OCI-LY3 (cell line): ENCODE measurements at regions not wholly inside any gene's neighbourhood (a gene's known extent, or its start where the extent isn't known, plus 50 kb on each side); places are given as distances from the start of the nearest gene placed in this dataset.

Source experiments
- H2AFZ ChIP-seq: fragments of 200-600, 300-600 bp; shearing (Covaris generic); 2 replicates; pipeline ENCODE4 v1.6.0; 2014; ENCODE audit warnings: antibody characterized with exemption, low read depth, low read length
- H3K27ac ChIP-seq: fragments of 200-600, 300-600 bp; sonication (generic); 2 replicates; pipeline ENCODE4 v1.5.1; 2014; ENCODE audit warnings: mild to moderate bottlenecking, low read length, moderate library complexity, mixed read lengths
- H3K27me3 ChIP-seq: fragments of 200-600, 300-600 bp; sonication (generic); 2 replicates; pipeline ENCODE4 v1.6.1; 2014; ENCODE audit warnings: low read depth, low read length, mixed read lengths
- H3K36me3 ChIP-seq: fragments of 200-600, 300-600 bp; sonication (generic); replicated peaks from 2 replicates; pipeline ENCODE3; 2014; ENCODE audit warnings: low read depth, low read length, mixed read lengths
- H3K4me1 ChIP-seq: fragments of 300-600, 200-600 bp; sonication (generic); 2 replicates; pipeline ENCODE4 v1.6.1; 2014; ENCODE audit warnings: low read length, mixed read lengths
- H3K4me2 ChIP-seq: fragments of 200-600, 300-600 bp; sonication (generic); 2 replicates; pipeline ENCODE4 v1.6.1; 2014; ENCODE audit warnings: low read length, mixed read lengths
- H3K4me3 ChIP-seq: fragments of 300-600, 200-600 bp; sonication (generic); 2 replicates; pipeline ENCODE4 v1.5.1; 2014; ENCODE audit warnings: antibody characterized with exemption, mild to moderate bottlenecking, low read length, moderate library complexity
- H3K79me2 ChIP-seq: fragments of 300-600, 200-600 bp; shearing (Covaris generic); 2 replicates; pipeline ENCODE4 v1.6.1; 2014; ENCODE audit warnings: mild to moderate bottlenecking, low read length, mixed read lengths
- H3K9ac ChIP-seq: fragments of 300-600, 200-600 bp; shearing (Covaris generic); 2 replicates; pipeline ENCODE4 v1.6.0; 2014; ENCODE audit warnings: mild to moderate bottlenecking, low read length, moderate library complexity
- H3K9me3 ChIP-seq: fragments of 200-600, 300-600 bp; shearing (Covaris generic); 2 replicates; pipeline ENCODE4 v1.6.1; 2014; ENCODE audit warnings: low read length, mixed read lengths; ENCODE audit not compliant: insufficient read depth
- H4K20me1 ChIP-seq: fragments of 200-600, 300-600 bp; sonication (generic); 2 replicates; pipeline ENCODE4 v1.6.1; 2016; ENCODE audit warnings: low read length, mixed read lengths; ENCODE audit not compliant: insufficient read depth
- CTCF ChIP-seq: fragments of 200-600, 300-600 bp; sonication (generic); IDR thresholded peaks from 2 replicates; pipeline ENCODE4 v1.5.1; 2014; ENCODE audit warnings: antibody characterized with exemption, low read length, low read depth
- EZH2phosphoT487 ChIP-seq: fragments of 200-600 bp; shearing (Covaris generic); IDR thresholded peaks from 2 replicates; pipeline ENCODE4 v1.6.1; 2018; ENCODE audit warnings: antibody characterized with exemption, mixed run types, low read depth

GRCh38 chr9:26755476-26755875, 137.1 kb downstream of the CAAP1 start:
- H3K79me2 ChIP-seq, result no peaks in the 10 kb centered on the region
- no peak overlapping the region for H3K27ac ChIP-seq
- no peaks in the 10 kb centered on the region for H3K27me3 ChIP-seq
- H3K4me2 ChIP-seq, result no peak overlapping the region
- H3K4me3 ChIP-seq, result no peak overlapping the region
- no peaks in the 10 kb centered on the region for H3K4me1 ChIP-seq
- no peaks in the 10 kb centered on the region for H3K9me3 ChIP-seq
- H4K20me1 ChIP-seq, result no peaks in the 10 kb centered on the region
- TF ChIP-seq EZH2phosphoT487, result no peak
- TF ChIP-seq CTCF, result no peak
- no peak overlapping the region for H3K9ac ChIP-seq
- H2AFZ ChIP-seq, result no peak overlapping the region
- H3K36me3 ChIP-seq, result no peaks in the 10 kb centered on the region

- Histone ChIP-seq H3K79me2 (no peaks in the 10 kb centered on the region), H3K9ac (no peak overlapping the region), H3K27ac (no peak overlapping the region), H2AFZ (no peak overlapping the region), H3K9me3 (no peaks in the 10 kb centered on the region), H3K36me3 (no peaks in the 10 kb centered on the region), H3K27me3 (no peaks in the 10 kb centered on the region), H3K4me2 (no peak overlapping the region), H4K20me1 (no peaks in the 10 kb centered on the region), H3K4me1 (no peaks in the 10 kb centered on the region), H3K4me3 (no peak overlapping the region)
- TF ChIP-seq EZH2phosphoT487 (no peak), CTCF (no peak)
These were observed 138.0 kb downstream of the CAAP1 start for GRCh38 chr9:26754509-26755164.

- Histone ChIP-seq H3K4me2 (no peak overlapping the region), H3K27me3 (no peaks in the 10 kb centered on the region), H3K36me3 (no peaks in the 10 kb centered on the region), H3K4me1 (no peaks in the 10 kb centered on the region), H3K9me3 (no peaks in the 10 kb centered on the region), H3K79me2 (no peaks in the 10 kb centered on the region), H2AFZ (no peak overlapping the region), H3K27ac (no peak overlapping the region), H3K4me3 (no peak overlapping the region), H4K20me1 (no peaks in the 10 kb centered on the region), H3K9ac (no peak overlapping the region)
- TF ChIP-seq EZH2phosphoT487 (no peak), CTCF (no peak)
These were observed 138.6 kb downstream of the CAAP1 start for GRCh38 chr9:26753971-26754370.

- no peak overlapping the region for H3K9ac ChIP-seq
- H3K4me2 ChIP-seq, result no peak overlapping the region
- no peaks in the 10 kb centered on the region for H3K9me3 ChIP-seq
- no peaks in the 10 kb centered on the region for H3K79me2 ChIP-seq
- no peaks in the 10 kb centered on the region for H3K36me3 ChIP-seq
- no peak overlapping the region for H2AFZ ChIP-seq
- no peak for TF ChIP-seq EZH2phosphoT487
- TF ChIP-seq CTCF, result no peak
- H3K4me3 ChIP-seq, result no peak overlapping the region
- peaks cover 14% of the 10 kb centered on the region for H3K4me1 ChIP-seq
- no peaks in the 10 kb centered on the region for H4K20me1 ChIP-seq
- H3K27me3 ChIP-seq, result no peaks in the 10 kb centered on the region
- H3K27ac ChIP-seq, result no peak overlapping the region
These were observed 142.4 kb downstream of the CAAP1 start for GRCh38 chr9:26750162-26750561.
